Esophagus muscularis mucosa (tissue), 4 donors: ENCODE measurements at regions not wholly inside any gene's neighbourhood (a gene's known extent, or its start where the extent isn't known, plus 50 kb on each side); places are given as distances from the start of the nearest gene placed in this dataset.
"Not testable (repeated sequence)": the region's sequence is repeated elsewhere in the genome, so short reads cannot be mapped to it uniquely, and the experiment has no call there.

Experiments
- EP300 ChIP-seq: sonication (generic); formaldehyde crosslinking; IDR thresholded peaks from one replicate; pipeline ENCODE4 v1.6.1; 2017; ENCODE audit warnings: antibody characterized with exemption
- POLR2A ChIP-seq: fragments of 450-650 bp; IDR thresholded peaks from one replicate; pipeline ENCODE4 v1.6.1; 2017; ENCODE audit warnings: antibody characterized with exemption, moderate library complexity, mild to moderate bottlenecking, low read depth
- POLR2AphosphoS5 ChIP-seq, 2 donors: sonication (generic); formaldehyde crosslinking; IDR thresholded peaks; one replicate each; pipeline ENCODE4 v1.6.1; 2017; ENCODE audit warnings: antibody characterized with exemption in 2 of 2
- TF ChIP-seq, protein P1 (sequence below), 3 experiments: fragments of 200-600 bp in 2 of 3; fragments of 450-650 bp in 1 of 3; sonication (generic) in 2 of 3; IDR thresholded peaks; one replicate each; pipeline ENCODE4 v1.5.1; 2017 to 2019; ENCODE audit warnings: antibody characterized with exemption in 3 of 3, mild to moderate bottlenecking in 2 of 3, moderate library complexity in 1 of 3

DNA sequence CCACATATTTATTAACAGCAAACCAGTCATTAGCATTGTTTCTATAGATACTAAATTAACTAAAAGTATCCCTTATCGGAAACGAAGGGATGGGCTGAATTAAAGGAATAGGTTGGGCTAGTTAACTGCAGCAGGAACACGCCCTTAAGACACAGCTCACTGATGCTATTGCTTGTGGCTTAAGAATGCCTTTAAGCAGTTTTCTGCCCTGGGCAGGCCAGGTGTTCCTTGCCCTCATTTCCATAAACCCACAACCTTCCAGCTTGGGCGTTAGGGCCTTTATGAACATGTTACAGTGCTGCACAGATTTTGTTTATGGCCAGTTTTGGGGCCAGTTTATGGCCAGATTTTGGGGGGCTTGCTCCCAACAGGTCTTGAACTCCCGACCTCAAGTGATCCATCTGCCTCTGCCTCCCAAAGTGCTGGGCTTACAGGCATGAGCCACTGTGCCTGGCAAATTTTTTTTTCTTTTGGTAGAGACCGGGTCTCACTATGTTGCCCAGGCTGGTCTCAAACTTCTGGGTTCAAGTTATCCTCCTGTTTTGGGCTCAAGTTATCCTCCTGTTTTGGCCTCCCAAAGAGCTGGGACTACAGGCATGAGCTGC, 90.1 kb upstream of the GRIN2A start:
- TF ChIP-seq, protein P1, sequence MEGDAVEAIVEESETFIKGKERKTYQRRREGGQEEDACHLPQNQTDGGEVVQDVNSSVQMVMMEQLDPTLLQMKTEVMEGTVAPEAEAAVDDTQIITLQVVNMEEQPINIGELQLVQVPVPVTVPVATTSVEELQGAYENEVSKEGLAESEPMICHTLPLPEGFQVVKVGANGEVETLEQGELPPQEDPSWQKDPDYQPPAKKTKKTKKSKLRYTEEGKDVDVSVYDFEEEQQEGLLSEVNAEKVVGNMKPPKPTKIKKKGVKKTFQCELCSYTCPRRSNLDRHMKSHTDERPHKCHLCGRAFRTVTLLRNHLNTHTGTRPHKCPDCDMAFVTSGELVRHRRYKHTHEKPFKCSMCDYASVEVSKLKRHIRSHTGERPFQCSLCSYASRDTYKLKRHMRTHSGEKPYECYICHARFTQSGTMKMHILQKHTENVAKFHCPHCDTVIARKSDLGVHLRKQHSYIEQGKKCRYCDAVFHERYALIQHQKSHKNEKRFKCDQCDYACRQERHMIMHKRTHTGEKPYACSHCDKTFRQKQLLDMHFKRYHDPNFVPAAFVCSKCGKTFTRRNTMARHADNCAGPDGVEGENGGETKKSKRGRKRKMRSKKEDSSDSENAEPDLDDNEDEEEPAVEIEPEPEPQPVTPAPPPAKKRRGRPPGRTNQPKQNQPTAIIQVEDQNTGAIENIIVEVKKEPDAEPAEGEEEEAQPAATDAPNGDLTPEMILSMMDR (IDR thresholded peaks at IDR 0.05), result not testable (repeated sequence)
- not testable (repeated sequence) for TF ChIP-seq POLR2A; EP300; POLR2AphosphoS5 (IDR thresholded peaks at IDR 0.05)
